C4-2B (cell line): ENCODE measurements at regions not wholly inside any gene's neighbourhood (a gene's known extent, or its start where the extent isn't known, plus 50 kb on each side); places are given as distances from the start of the nearest gene placed in this dataset.

ENCODE experiments used
- ZFX ChIP-seq: fragments of 450-650 bp; IDR thresholded peaks from 2 replicates; pipeline ENCODE4 v1.6.1; 2017
- TF ChIP-seq, protein P1 (sequence below): fragments of 450-650 bp; conservative IDR thresholded peaks from 2 replicates; pipeline ENCODE4 v1.5.1; 2017; ENCODE audit warnings: mild to moderate bottlenecking

DNA sequence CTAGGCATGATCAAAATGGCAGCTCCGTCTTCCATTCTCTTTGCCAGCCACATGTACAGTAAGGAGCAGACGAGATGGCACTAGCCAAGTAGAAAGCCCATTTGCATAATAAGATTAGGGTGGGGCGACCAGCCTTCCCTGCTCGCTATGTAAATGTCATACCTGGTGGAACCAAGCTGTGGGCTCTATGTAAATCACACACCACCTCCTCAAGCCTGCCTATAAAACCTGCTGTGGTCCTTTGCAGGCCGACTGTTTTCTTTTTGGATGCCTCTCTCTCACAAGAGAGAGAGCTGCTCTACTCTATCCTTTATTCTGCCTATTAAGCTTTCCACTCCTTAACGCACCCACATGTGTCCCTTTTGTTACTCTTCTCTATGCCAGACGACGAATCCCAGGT, 1472.7 kb downstream of the ARAP2 start:
- TF ChIP-seq, protein P1, sequence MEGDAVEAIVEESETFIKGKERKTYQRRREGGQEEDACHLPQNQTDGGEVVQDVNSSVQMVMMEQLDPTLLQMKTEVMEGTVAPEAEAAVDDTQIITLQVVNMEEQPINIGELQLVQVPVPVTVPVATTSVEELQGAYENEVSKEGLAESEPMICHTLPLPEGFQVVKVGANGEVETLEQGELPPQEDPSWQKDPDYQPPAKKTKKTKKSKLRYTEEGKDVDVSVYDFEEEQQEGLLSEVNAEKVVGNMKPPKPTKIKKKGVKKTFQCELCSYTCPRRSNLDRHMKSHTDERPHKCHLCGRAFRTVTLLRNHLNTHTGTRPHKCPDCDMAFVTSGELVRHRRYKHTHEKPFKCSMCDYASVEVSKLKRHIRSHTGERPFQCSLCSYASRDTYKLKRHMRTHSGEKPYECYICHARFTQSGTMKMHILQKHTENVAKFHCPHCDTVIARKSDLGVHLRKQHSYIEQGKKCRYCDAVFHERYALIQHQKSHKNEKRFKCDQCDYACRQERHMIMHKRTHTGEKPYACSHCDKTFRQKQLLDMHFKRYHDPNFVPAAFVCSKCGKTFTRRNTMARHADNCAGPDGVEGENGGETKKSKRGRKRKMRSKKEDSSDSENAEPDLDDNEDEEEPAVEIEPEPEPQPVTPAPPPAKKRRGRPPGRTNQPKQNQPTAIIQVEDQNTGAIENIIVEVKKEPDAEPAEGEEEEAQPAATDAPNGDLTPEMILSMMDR: no peak
- TF ChIP-seq ZFX: no peak
